DND-41 (cell line): ENCODE measurements at regions not wholly inside any gene's neighbourhood (a gene's known extent, or its start where the extent isn't known, plus 50 kb on each side); places are given as distances from the start of the nearest gene placed in this dataset.

ENCODE experiments used
- ATAC-seq: fragments of 200-7000 bp; cut with Tn5 transposase; 3 replicates; pipeline ENCODE4 v1.9.1; 2021; ENCODE audit warnings: low read depth; ENCODE audit not compliant: insufficient read depth
- DNase-seq: peaks from one replicate; pipeline ENCODE4 v3.0.0-alpha.2; 2020
- H2AFZ ChIP-seq: 2 replicates; pipeline ENCODE4 v1.6.0; 2012; ENCODE audit warnings: low read depth, low read length
- H3K27ac ChIP-seq: 2 replicates; pipeline ENCODE4 v1.5.1; 2012; ENCODE audit warnings: low read length, inconsistent platforms
- H3K27me3 ChIP-seq: fragments of 200-600 bp; sonication (generic); 2 replicates; pipeline ENCODE4 v1.6.0; 2012; ENCODE audit warnings: low read length, mild to moderate bottlenecking, inconsistent platforms; ENCODE audit not compliant: insufficient read depth, poor library complexity
- H3K36me3 ChIP-seq: 2 replicates; pipeline ENCODE4 v1.5.1; 2012; ENCODE audit warnings: low read length, inconsistent platforms; ENCODE audit not compliant: insufficient read depth
- H3K4me1 ChIP-seq: 2 replicates; pipeline ENCODE4 v1.5.1; 2012; ENCODE audit warnings: mild to moderate bottlenecking, low read length; ENCODE audit not compliant: insufficient read depth
- H3K4me2 ChIP-seq: 2 replicates; pipeline ENCODE4 v1.6.0; 2012; ENCODE audit warnings: mild to moderate bottlenecking, moderate library complexity, low read length, inconsistent platforms; ENCODE audit not compliant: insufficient read depth
- H3K4me3 ChIP-seq, 2 experiments: fragments of 200-600 bp in 1 of 2; shearing (Covaris generic) in 1 of 2; 2 replicates each; pipeline ENCODE4 v1.5.1; 2012 to 2016; ENCODE audit warnings: inconsistent platforms in 2 of 2, low read length in 2 of 2, mild to moderate bottlenecking in 2 of 2, low read depth in 1 of 2, moderate library complexity in 1 of 2
- H3K79me2 ChIP-seq: 2 replicates; pipeline ENCODE4 v1.6.0; 2012; ENCODE audit warnings: low read length, inconsistent platforms; ENCODE audit not compliant: insufficient read depth
- H3K9ac ChIP-seq: 2 replicates; pipeline ENCODE4 v1.6.0; 2012; ENCODE audit warnings: low read depth, mild to moderate bottlenecking, inconsistent platforms, low read length, moderate library complexity
- H3K9me3 ChIP-seq: 2 replicates; pipeline ENCODE4 v1.5.1; 2012; ENCODE audit warnings: low read length, moderate library complexity, mild to moderate bottlenecking, inconsistent platforms; ENCODE audit not compliant: insufficient read depth, severe bottlenecking
- H4K20me1 ChIP-seq: 2 replicates; pipeline ENCODE4 v1.6.0; 2012; ENCODE audit warnings: low read length; ENCODE audit not compliant: insufficient read depth
- CTCF ChIP-seq: IDR thresholded peaks from 2 replicates; pipeline ENCODE4 v1.5.1; 2012; ENCODE audit warnings: borderline replicate concordance, low read length, moderate library complexity, mild to moderate bottlenecking; ENCODE audit not compliant: poor library complexity, severe bottlenecking; ENCODE audit errors: extremely low read depth
- EZH2 ChIP-seq: IDR thresholded peaks from 3 replicates; pipeline ENCODE4 v1.6.1; 2012; ENCODE audit warnings: borderline replicate concordance, low read depth, mild to moderate bottlenecking, moderate library complexity, low read length, inconsistent platforms; ENCODE audit not compliant: severe bottlenecking

- H3K79me2 ChIP-seq, result no peaks in the 10 kb centered on the region
- H3K4me2 ChIP-seq, result no peak overlapping the region
- no peak overlapping the region for H3K27ac ChIP-seq
- H3K9me3 ChIP-seq, result peaks cover 4% of the 10 kb centered on the region
- peaks cover 22% of the 10 kb centered on the region for H3K4me1 ChIP-seq
- no peak overlapping the region for H3K9ac ChIP-seq
- DNase-seq (no peak), ATAC-seq (no peak)
- TF ChIP-seq CTCF, result no peak
- TF ChIP-seq EZH2, result no peak
- no peak overlapping the region for H3K4me3 ChIP-seq
- no peak overlapping the region for H2AFZ ChIP-seq
- no peaks in the 10 kb centered on the region for H4K20me1 ChIP-seq
- no peaks in the 10 kb centered on the region for H3K27me3 ChIP-seq
- no peaks in the 10 kb centered on the region for H3K36me3 ChIP-seq
Observed at GRCh38 chr3:64863226-64864212, 175.7 kb upstream of the ADAMTS9 start.

- Histone ChIP-seq H3K9me3 (peaks cover 4% of the 10 kb centered on the region), H3K27ac (no peak overlapping the region), H3K36me3 (no peaks in the 10 kb centered on the region), H4K20me1 (no peaks in the 10 kb centered on the region), H2AFZ (no peak overlapping the region), H3K4me3 (no peak overlapping the region), H3K9ac (no peak overlapping the region), H3K4me1 (peaks cover 23% of the 10 kb centered on the region), H3K4me2 (no peak overlapping the region), H3K27me3 (no peaks in the 10 kb centered on the region), H3K79me2 (no peaks in the 10 kb centered on the region)
- no peak for DNase-seq
- ATAC-seq, result no peak
- no peak for TF ChIP-seq CTCF
- TF ChIP-seq EZH2, result no peak
Observed at GRCh38 chr3:64861684-64862083, 173.9 kb upstream of the ADAMTS9 start.

GRCh38 chr3:64860536-64860870 lies 172.7 kb upstream of the ADAMTS9 start:
- Histone ChIP-seq H3K4me3 (no peak overlapping the region), H3K4me1 (peaks cover 23% of the 10 kb centered on the region), H3K79me2 (no peaks in the 10 kb centered on the region), H4K20me1 (no peaks in the 10 kb centered on the region), H3K4me2 (no peak overlapping the region), H3K9ac (no peak overlapping the region), H2AFZ (no peak overlapping the region), H3K27me3 (no peaks in the 10 kb centered on the region), H3K9me3 (peaks cover 4% of the 10 kb centered on the region), H3K27ac (0 out of 2 replicates have a peak overlapping the region, but pooled peaks have one; percentile 4), H3K36me3 (no peaks in the 10 kb centered on the region)
- ATAC-seq (no peak), DNase-seq (peak; percentile 4)
- TF ChIP-seq EZH2 (no peak), CTCF (no peak)
